Keratinocyte (primary cell): ENCODE measurements at regions not wholly inside any gene's neighbourhood (a gene's known extent, or its start where the extent isn't known, plus 50 kb on each side); places are given as distances from the start of the nearest gene placed in this dataset.

Experiments
- CTCF ChIP-seq, 3 experiments: IDR thresholded peaks in 1 of 3; conservative IDR thresholded peaks in 1 of 3; optimal IDR thresholded peaks in 1 of 3; 2 replicates in 2 of 3; 3 replicates in 1 of 3; pipeline versions ENCODE3 to v1.5.1; 2011; ENCODE audit warnings: low read length in 3 of 3, mild to moderate bottlenecking in 3 of 3, moderate library complexity in 2 of 3, control low read depth in 1 of 3, inconsistent platforms in 1 of 3; ENCODE audit not compliant: insufficient read depth in 2 of 3; ENCODE audit errors: extremely low read depth in 1 of 3
- EZH2 ChIP-seq: IDR thresholded peaks from one replicate; pipeline ENCODE4 v1.6.1; 2012; ENCODE audit warnings: inconsistent platforms, mild to moderate bottlenecking, low read length, moderate library complexity

- TF ChIP-seq CTCF (optimal IDR thresholded peaks at IDR 0.05 in 1 of 3, IDR thresholded peaks at IDR 0.05 in 1 of 3, conservative IDR thresholded peaks at IDR 0.05 in 1 of 3; ENCODE audit: extremely low read depth in 1 of 3, insufficient read depth in 2 of 3, low read length in 3 of 3) (no peak), EZH2 (no peak)
Measured at GRCh38 chr13:50205581-50205980, 190.3 kb downstream of the KCNRG start.
